Psoas muscle (tissue), 7 donors: ENCODE measurements at regions not wholly inside any gene's neighbourhood (a gene's known extent, or its start where the extent isn't known, plus 50 kb on each side); places are given as distances from the start of the nearest gene placed in this dataset.

ENCODE experiments used
- ATAC-seq, 4 donors: fragments of 200-7000 bp; cut with Tn5 transposase; one replicate each; pipeline ENCODE4 v1.9.1; 2020; ENCODE audit warnings: moderate library complexity in 3 of 4, mild to moderate bottlenecking in 2 of 4
- DNase-seq, 2 donors: peaks; one replicate each; pipeline ENCODE4 v3.0.0-alpha.2; 2020
- H3K27ac ChIP-seq: fragments of 200-600 bp; one replicate; pipeline ENCODE4 v1.8.0; 2022
- H3K27me3 ChIP-seq, 3 donors: fragments of 200-600 bp in 1 of 3; one replicate each; pipeline versions ENCODE4 v1.6.1 to v1.8.0; 2013 to 2022; ENCODE audit warnings: low read length in 2 of 3, mild to moderate bottlenecking in 2 of 3, moderate library complexity in 1 of 3; ENCODE audit not compliant: insufficient read depth in 3 of 3
- H3K36me3 ChIP-seq, 2 donors: fragments of 200-600 bp in 1 of 2; one replicate each; pipeline versions ENCODE4 v1.6.1 to v1.8.0; 2013 to 2022; ENCODE audit warnings: low read depth in 1 of 2, mild to moderate bottlenecking in 1 of 2, moderate library complexity in 1 of 2; ENCODE audit not compliant: insufficient read depth in 1 of 2
- H3K4me1 ChIP-seq: fragments of 200-600 bp; one replicate; pipeline ENCODE4 v1.8.0; 2022
- H3K4me3 ChIP-seq: fragments of 200-600 bp; one replicate; pipeline ENCODE4 v1.8.0; 2022; ENCODE audit warnings: mild to moderate bottlenecking
- H3K9me3 ChIP-seq: fragments of 200-600 bp; one replicate; pipeline ENCODE4 v1.8.0; 2022
- WGBS, 3 donors: extraction: QIAGEN DNeasy Blood & Tissue Kit; methylation state at CpG; one replicate each; pipeline versions ENCODE4 v1.1.6 to v1.1.7; 2013; 5-methylcytosine and 5-hydroxymethylcytosine counted together
- intact Hi-C, 2 donors: fragments of 100-400 bp; cut with DNase I; formaldehyde crosslinking; loops; one replicate each; pipeline versions ENCODE4 v1.11.0 to v1.14.2; 2022
- TF ChIP-seq, protein P1 (sequence below): fragments of 200-600 bp; IDR thresholded peaks from one replicate; pipeline ENCODE4 v1.8.0; 2022; ENCODE audit warnings: antibody characterized with exemption
- donor health status: healthy with polysubstance abuse.
- donor health status: DM: no; HTN: no; CAD: no; lungs with moderate emphysema.
- donor health status: Bipolar disorder and iron deficiency.
- donor health status: healthy.
- donor health status: DM: yes; HTN: yes; CAD: no.
- donor health status: DM: no; HTN: no; CAD: no.
- donor health status: DM: yes; HTN: yes; CAD: no.

DNA sequence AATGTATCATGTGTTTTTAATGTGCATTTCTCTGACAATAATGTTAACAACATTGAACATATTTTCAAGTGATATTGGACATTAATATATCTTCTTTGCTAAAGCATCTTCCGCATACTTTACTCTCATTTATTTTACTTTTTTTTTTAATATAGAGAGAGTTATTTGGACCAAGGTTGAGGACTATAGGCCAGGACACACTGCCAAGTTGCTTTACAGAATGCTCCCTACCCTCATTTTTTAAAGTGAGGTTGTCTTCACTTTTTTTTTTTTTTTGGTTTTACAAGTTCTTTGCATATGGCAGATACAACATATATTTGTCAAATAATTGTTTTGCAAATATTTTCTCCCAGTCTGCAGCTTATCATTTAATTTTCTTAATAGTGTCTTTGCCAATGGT, 201.8 kb downstream of the OSR1 start:
- Histone ChIP-seq H3K9me3 (no peaks in the 10 kb centered on the region), H3K36me3 (no peaks in the 10 kb centered on the region), H3K4me3 (no peak overlapping the region), H3K27me3 (no peaks in the 10 kb centered on the region), H3K4me1 (no peaks in the 10 kb centered on the region), H3K27ac (no peak overlapping the region)
- WGBS, 3 donors, result 90 to 100% (median 97%) methylated on average over 1 of the region's 1 CpG
- TF ChIP-seq, protein P1, sequence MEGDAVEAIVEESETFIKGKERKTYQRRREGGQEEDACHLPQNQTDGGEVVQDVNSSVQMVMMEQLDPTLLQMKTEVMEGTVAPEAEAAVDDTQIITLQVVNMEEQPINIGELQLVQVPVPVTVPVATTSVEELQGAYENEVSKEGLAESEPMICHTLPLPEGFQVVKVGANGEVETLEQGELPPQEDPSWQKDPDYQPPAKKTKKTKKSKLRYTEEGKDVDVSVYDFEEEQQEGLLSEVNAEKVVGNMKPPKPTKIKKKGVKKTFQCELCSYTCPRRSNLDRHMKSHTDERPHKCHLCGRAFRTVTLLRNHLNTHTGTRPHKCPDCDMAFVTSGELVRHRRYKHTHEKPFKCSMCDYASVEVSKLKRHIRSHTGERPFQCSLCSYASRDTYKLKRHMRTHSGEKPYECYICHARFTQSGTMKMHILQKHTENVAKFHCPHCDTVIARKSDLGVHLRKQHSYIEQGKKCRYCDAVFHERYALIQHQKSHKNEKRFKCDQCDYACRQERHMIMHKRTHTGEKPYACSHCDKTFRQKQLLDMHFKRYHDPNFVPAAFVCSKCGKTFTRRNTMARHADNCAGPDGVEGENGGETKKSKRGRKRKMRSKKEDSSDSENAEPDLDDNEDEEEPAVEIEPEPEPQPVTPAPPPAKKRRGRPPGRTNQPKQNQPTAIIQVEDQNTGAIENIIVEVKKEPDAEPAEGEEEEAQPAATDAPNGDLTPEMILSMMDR, result no peak
- intact Hi-C loops, result no loop called here
- DNase-seq (no peak), ATAC-seq (no peak)

DNA sequence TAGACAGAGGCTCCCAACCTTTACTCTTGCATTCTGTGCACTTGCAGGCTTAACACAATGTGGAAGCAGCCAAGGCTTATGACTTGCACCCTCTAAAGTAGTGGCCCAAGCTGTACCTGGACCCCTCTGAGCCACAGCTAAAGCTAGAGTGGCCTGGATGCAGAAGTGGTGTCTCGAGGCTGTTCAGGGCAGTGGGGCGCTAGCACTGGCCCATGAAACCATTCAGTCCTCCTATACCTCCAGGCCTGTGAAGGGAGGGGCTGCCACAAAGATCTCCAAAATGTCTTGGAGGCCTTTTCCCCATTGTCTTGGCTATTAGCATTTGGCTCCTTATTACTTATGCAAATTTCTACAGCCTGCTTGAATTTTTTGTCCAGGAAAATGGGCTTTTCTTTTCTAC, 207.7 kb downstream of the OSR1 start:
- TF ChIP-seq, protein P1, result no peak
- H3K36me3 ChIP-seq, result no peaks in the 10 kb centered on the region
- H3K27ac ChIP-seq, result no peak overlapping the region
- H3K27me3 ChIP-seq, result no peaks in the 10 kb centered on the region
- H3K4me1 ChIP-seq, result no peaks in the 10 kb centered on the region
- WGBS, 3 donors, result 96 to 100% (median 97%) methylated on average over 2 of the region's 2 CpGs
- DNase-seq, result no peak
- ATAC-seq, result no peak
- intact Hi-C loops, result no loop called here
- no peaks in the 10 kb centered on the region for H3K9me3 ChIP-seq
- H3K4me3 ChIP-seq, result no peak overlapping the region

DNA sequence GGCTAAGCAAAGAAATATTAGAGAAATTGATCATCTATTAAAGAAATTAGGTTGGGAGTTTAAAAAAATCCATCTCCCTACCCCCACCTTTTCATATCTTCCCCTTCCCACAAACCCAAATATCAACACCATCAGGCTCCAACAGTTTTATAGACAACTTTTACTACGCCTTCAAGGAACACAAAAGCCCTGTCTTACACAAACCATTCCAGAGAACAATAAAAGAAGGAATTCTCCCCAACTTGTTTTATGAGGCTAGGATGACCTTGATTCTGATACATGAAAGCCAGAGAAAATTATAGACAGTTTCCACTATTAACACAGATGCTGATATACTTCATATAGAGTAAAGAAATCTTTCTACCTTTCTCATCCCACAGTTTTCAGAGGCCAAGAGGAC, 211.6 kb downstream of the OSR1 start:
- H3K4me3 ChIP-seq, result no peak overlapping the region
- WGBS, 3 donors, result 94 to 96% (median 94%) methylated on average over 1 of the region's 1 CpG
- H3K27ac ChIP-seq, result no peak overlapping the region
- H3K4me1 ChIP-seq, result no peaks in the 10 kb centered on the region
- ATAC-seq (no peak), DNase-seq (no peak)
- no peaks in the 10 kb centered on the region for H3K36me3 ChIP-seq
- H3K27me3 ChIP-seq, result no peaks in the 10 kb centered on the region
- intact Hi-C loops, result no loop called here
- TF ChIP-seq, protein P1, result no peak
- H3K9me3 ChIP-seq, result no peaks in the 10 kb centered on the region

DNA sequence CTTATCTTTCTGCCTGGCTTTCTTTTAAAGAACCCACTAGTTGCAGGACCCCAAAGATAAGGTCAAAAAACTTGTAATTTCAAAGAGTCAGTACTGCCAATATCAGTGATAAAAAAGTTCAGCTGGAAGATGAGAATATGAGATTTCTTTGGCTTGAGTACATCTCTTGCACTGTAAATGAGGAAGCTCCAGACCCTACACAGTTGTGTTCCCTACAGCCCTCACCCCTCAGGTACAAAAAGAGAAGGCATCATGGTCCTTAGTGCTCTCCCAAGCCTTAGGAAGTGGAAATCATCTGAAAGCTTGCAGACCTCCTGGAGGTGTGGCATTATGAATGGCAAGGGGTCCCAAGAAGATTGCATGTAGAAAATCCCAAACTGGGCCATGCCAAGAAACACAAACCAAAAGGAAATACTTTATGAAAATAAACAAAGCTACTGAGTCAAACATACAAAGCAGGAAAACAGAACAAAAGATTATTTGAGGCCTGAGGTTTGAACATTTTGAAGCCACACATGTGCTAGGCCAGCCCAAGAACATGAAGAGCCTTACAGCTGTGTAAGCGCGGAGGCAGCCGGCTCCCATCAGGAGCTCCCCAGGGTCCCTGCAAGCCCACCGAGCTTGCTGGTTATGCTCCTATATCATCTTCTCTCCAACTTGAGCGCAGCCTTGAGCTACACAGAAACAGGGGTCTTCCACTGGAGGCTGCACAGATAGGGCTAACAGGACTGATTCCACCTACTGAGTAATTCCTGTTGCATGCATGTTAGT, 217.0 kb downstream of the OSR1 start:
- H3K36me3 ChIP-seq, result no peaks in the 10 kb centered on the region
- no peak for DNase-seq
- H3K27ac ChIP-seq, result no peak overlapping the region
- H3K4me1 ChIP-seq, result no peaks in the 10 kb centered on the region
- intact Hi-C loops, result no loop called here
- no peak for ATAC-seq
- no peaks in the 10 kb centered on the region for H3K27me3 ChIP-seq
- no peaks in the 10 kb centered on the region for H3K9me3 ChIP-seq
- no peak overlapping the region for H3K4me3 ChIP-seq
- WGBS, 3 donors, result 63 to 82% (median 80%) methylated on average over 5 of the region's 5 CpGs
- TF ChIP-seq, protein P1, result no peak
